Liver (tissue), 7 donors: ENCODE measurements at regions not wholly inside any gene's neighbourhood (a gene's known extent, or its start where the extent isn't known, plus 50 kb on each side); places are given as distances from the start of the nearest gene placed in this dataset.

Experiments
- DNase-seq: peaks from one replicate; pipeline ENCODE4 v3.0.0-alpha.2; 2017; ENCODE audit warnings: low spot score
- H3K27ac ChIP-seq, 2 donors: one replicate each; pipeline ENCODE4 v1.7.0; 2013; ENCODE audit warnings: inconsistent platforms in 2 of 2, low read length in 2 of 2, control low read depth in 1 of 2, low read depth in 1 of 2, mild to moderate bottlenecking in 1 of 2
- H3K27me3 ChIP-seq, 4 donors: one replicate each; pipeline versions ENCODE4 v1.6.1 to v1.7.0; 2013; ENCODE audit warnings: low read length in 3 of 4, inconsistent platforms in 1 of 4, mild to moderate bottlenecking in 1 of 4, moderate library complexity in 1 of 4; ENCODE audit not compliant: control insufficient read depth in 4 of 4, insufficient read depth in 4 of 4
- H3K36me3 ChIP-seq, 4 donors: one replicate each; pipeline versions ENCODE4 v1.6.1 to v1.7.0; 2013; ENCODE audit warnings: low read length in 3 of 4, mild to moderate bottlenecking in 3 of 4, low read depth in 1 of 4, moderate library complexity in 1 of 4; ENCODE audit not compliant: control insufficient read depth in 4 of 4, insufficient read depth in 3 of 4
- H3K4me1 ChIP-seq, 4 donors: one replicate each; pipeline versions ENCODE4 v1.6.1 to v1.7.0; 2013; ENCODE audit warnings: low read length in 3 of 4, mild to moderate bottlenecking in 3 of 4, moderate library complexity in 1 of 4; ENCODE audit not compliant: control insufficient read depth in 4 of 4, insufficient read depth in 4 of 4
- H3K4me3 ChIP-seq, 3 donors: one replicate each; pipeline versions ENCODE4 v1.6.1 to v1.7.0; 2013; ENCODE audit warnings: low read length in 3 of 3, control low read depth in 1 of 3, low read depth in 1 of 3, mild to moderate bottlenecking in 1 of 3
- H3K9ac ChIP-seq, 2 donors: one replicate each; pipeline ENCODE4 v1.7.0; 2013; ENCODE audit warnings: low read length in 2 of 2, mild to moderate bottlenecking in 2 of 2, moderate library complexity in 2 of 2, control low read depth in 1 of 2, low read depth in 1 of 2
- H3K9me3 ChIP-seq, 4 donors: one replicate each; pipeline versions ENCODE4 v1.6.1 to v1.7.0; 2013; ENCODE audit warnings: low read length in 3 of 4; ENCODE audit not compliant: control insufficient read depth in 4 of 4
- EGR1 ChIP-seq, 2 donors: IDR thresholded peaks; 2 replicates each; pipeline ENCODE4 v1.6.1; 2016 to 2018; ENCODE audit warnings: antibody characterized with exemption in 2 of 2, low read depth in 2 of 2
- FOXA2 ChIP-seq: IDR thresholded peaks from 2 replicates; pipeline ENCODE4 v1.6.1; 2016; ENCODE audit warnings: antibody characterized with exemption
- GABPA ChIP-seq, 2 donors: IDR thresholded peaks in 1 of 2; conservative IDR thresholded peaks in 1 of 2; 2 replicates each; pipeline ENCODE4 v1.6.1; 2016; ENCODE audit warnings: antibody characterized with exemption in 2 of 2, mild to moderate bottlenecking in 1 of 2, moderate library complexity in 1 of 2
- HNF4G ChIP-seq: IDR thresholded peaks from 2 replicates; pipeline ENCODE4 v1.6.1; 2016; ENCODE audit warnings: antibody characterized with exemption
- JUND ChIP-seq, 2 donors: IDR thresholded peaks; 2 replicates each; pipeline ENCODE4 v1.6.1; 2016; ENCODE audit warnings: antibody characterized with exemption in 2 of 2
- NR2F2 ChIP-seq: IDR thresholded peaks from 2 replicates; pipeline ENCODE4 v1.6.1; 2016; ENCODE audit warnings: antibody characterized with exemption
- RAD21 ChIP-seq, 2 donors: IDR thresholded peaks; 2 replicates each; pipeline ENCODE4 v1.6.1; 2016; ENCODE audit warnings: antibody characterized with exemption in 2 of 2, mild to moderate bottlenecking in 2 of 2
- RXRA ChIP-seq, 2 donors: IDR thresholded peaks; 2 replicates each; pipeline ENCODE4 v1.6.1; 2017 to 2018; ENCODE audit warnings: antibody characterized with exemption in 2 of 2, mild to moderate bottlenecking in 1 of 2
- SP1 ChIP-seq: IDR thresholded peaks from 2 replicates; pipeline ENCODE4 v1.6.1; 2018; ENCODE audit warnings: antibody characterized with exemption, mild to moderate bottlenecking
- YY1 ChIP-seq: IDR thresholded peaks from 2 replicates; pipeline ENCODE4 v1.6.1; 2016; ENCODE audit warnings: antibody characterized with exemption, mild to moderate bottlenecking
- WGBS: extraction: QIAGEN DNeasy Blood & Tissue Kit; methylation state at CpG from one replicate; pipeline ENCODE4 v1.1.7; 2013; 5-methylcytosine and 5-hydroxymethylcytosine counted together
- TF ChIP-seq, protein P1 (sequence below): IDR thresholded peaks from 2 replicates; pipeline ENCODE4 v1.6.1; 2016; ENCODE audit warnings: antibody characterized with exemption, mild to moderate bottlenecking
- TF ChIP-seq, protein P2 (sequence below): IDR thresholded peaks from 2 replicates; pipeline ENCODE4 v1.6.1; 2016; ENCODE audit warnings: antibody characterized with exemption
- TF ChIP-seq, protein P3 (sequence below): IDR thresholded peaks from 2 replicates; pipeline ENCODE4 v1.6.1; 2016; ENCODE audit warnings: antibody characterized with exemption
- TF ChIP-seq, protein P4 (sequence below): IDR thresholded peaks from 2 replicates; pipeline ENCODE4 v1.6.1; 2016; ENCODE audit warnings: antibody characterized with exemption
- donor health status: healthy.
- donor health status: healthy.
- donor health status: healthy.
- donor health status: healthy.

DNA sequence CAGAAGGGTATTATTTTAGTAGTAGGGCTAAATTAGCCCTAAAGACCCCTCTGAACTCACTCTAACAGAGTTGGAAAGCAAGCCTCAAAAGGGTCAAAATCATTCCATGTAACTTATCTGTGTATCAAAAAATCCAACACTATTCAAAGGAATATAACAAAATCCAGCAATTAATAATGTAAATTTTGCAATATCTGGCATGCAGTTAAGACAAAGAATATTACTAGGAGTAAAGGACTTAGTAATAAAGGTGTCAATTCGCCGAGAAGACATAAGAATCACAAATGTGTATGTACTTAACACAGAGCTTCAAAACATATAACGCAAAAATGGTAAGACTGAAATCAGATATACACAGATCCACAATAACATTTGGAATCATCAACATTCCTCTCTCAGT lies 71.2 kb upstream of the PFN2 start (continued):
- TF ChIP-seq, protein P1, sequence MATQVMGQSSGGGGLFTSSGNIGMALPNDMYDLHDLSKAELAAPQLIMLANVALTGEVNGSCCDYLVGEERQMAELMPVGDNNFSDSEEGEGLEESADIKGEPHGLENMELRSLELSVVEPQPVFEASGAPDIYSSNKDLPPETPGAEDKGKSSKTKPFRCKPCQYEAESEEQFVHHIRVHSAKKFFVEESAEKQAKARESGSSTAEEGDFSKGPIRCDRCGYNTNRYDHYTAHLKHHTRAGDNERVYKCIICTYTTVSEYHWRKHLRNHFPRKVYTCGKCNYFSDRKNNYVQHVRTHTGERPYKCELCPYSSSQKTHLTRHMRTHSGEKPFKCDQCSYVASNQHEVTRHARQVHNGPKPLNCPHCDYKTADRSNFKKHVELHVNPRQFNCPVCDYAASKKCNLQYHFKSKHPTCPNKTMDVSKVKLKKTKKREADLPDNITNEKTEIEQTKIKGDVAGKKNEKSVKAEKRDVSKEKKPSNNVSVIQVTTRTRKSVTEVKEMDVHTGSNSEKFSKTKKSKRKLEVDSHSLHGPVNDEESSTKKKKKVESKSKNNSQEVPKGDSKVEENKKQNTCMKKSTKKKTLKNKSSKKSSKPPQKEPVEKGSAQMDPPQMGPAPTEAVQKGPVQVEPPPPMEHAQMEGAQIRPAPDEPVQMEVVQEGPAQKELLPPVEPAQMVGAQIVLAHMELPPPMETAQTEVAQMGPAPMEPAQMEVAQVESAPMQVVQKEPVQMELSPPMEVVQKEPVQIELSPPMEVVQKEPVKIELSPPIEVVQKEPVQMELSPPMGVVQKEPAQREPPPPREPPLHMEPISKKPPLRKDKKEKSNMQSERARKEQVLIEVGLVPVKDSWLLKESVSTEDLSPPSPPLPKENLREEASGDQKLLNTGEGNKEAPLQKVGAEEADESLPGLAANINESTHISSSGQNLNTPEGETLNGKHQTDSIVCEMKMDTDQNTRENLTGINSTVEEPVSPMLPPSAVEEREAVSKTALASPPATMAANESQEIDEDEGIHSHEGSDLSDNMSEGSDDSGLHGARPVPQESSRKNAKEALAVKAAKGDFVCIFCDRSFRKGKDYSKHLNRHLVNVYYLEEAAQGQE = no peak

DNA sequence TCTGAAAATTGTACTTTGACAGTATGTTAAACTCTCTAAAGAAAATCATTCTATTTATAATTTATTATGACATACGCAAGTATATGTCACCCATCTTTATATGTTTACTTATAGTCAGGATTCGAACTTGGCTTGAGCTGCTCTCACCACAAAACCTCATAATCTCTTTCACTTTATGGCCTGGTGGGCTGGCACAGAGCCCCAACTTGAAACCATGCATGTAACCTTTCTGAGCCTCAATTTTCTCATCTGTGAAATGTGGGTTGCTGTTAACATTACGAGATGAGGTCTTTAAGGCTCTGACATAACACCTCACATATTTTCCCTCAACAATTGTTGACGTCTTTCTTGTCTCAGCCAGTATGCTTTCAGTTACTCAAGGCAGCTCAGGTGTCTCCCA lies 69.4 kb upstream of the PFN2 start:
- H3K36me3 ChIP-seq = peaks cover 0 to 3% (median 0%) of the 10 kb centered on the region in 4 donors
- H3K4me1 ChIP-seq = no peaks in the 10 kb centered on the region
- whole genome bisulfite sequencing = 71% methylated on average over 4 of the region's 4 CpGs
- no peak overlapping the region for H3K9ac ChIP-seq
- no peak overlapping the region for H3K27ac ChIP-seq
- TF ChIP-seq, protein P2, sequence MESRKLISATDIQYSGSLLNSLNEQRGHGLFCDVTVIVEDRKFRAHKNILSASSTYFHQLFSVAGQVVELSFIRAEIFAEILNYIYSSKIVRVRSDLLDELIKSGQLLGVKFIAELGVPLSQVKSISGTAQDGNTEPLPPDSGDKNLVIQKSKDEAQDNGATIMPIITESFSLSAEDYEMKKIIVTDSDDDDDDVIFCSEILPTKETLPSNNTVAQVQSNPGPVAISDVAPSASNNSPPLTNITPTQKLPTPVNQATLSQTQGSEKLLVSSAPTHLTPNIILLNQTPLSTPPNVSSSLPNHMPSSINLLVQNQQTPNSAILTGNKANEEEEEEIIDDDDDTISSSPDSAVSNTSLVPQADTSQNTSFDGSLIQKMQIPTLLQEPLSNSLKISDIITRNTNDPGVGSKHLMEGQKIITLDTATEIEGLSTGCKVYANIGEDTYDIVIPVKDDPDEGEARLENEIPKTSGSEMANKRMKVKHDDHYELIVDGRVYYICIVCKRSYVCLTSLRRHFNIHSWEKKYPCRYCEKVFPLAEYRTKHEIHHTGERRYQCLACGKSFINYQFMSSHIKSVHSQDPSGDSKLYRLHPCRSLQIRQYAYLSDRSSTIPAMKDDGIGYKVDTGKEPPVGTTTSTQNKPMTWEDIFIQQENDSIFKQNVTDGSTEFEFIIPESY = no peak
- TF ChIP-seq FOXA2 (no peak), YY1 (no peak), RXRA (IDR thresholded peaks at IDR 0.05) (no peak), HNF4G (no peak), GABPA (IDR thresholded peaks at IDR 0.05 in 1 of 2, conservative IDR thresholded peaks at IDR 0.05 in 1 of 2) (no peak), RAD21 (IDR thresholded peaks at IDR 0.05) (no peak), SP1 (no peak), EGR1 (IDR thresholded peaks at IDR 0.05; ENCODE audit: low read depth in 2 of 2) (no peak), JUND (IDR thresholded peaks at IDR 0.05) (no peak), NR2F2 (no peak)
- TF ChIP-seq, protein P1 = no peak
- TF ChIP-seq, protein P3, sequence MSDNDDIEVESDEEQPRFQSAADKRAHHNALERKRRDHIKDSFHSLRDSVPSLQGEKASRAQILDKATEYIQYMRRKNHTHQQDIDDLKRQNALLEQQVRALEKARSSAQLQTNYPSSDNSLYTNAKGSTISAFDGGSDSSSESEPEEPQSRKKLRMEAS = no peak
- TF ChIP-seq, protein P4, sequence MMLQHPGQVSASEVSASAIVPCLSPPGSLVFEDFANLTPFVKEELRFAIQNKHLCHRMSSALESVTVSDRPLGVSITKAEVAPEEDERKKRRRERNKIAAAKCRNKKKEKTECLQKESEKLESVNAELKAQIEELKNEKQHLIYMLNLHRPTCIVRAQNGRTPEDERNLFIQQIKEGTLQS = no peak
- no peaks in the 10 kb centered on the region for H3K27me3 ChIP-seq
- H3K9me3 ChIP-seq = peaks cover 3 to 17% (median 14%) of the 10 kb centered on the region in 4 donors
- H3K4me3 ChIP-seq = no peak overlapping the region
- DNase-seq = no peak
